Gastroesophageal sphincter (tissue), 4 donors: ENCODE measurements at regions not wholly inside any gene's neighbourhood (a gene's known extent, or its start where the extent isn't known, plus 50 kb on each side); places are given as distances from the start of the nearest gene placed in this dataset.
"Not testable (repeated sequence)": the region's sequence is repeated elsewhere in the genome, so short reads cannot be mapped to it uniquely, and the experiment has no call there.

Source experiments
- ATAC-seq: fragments of 150-250 bp; one replicate; pipeline ENCODE4 v1.9.1; 2016; ENCODE audit warnings: mild to moderate bottlenecking, moderate library complexity
- H3K27ac ChIP-seq, 4 donors: fragments of 200-600 bp; sonication (generic) in 3 of 4; 1 replicate in 3 of 4; 2 replicates in 1 of 4; pipeline ENCODE4 v1.5.1; 2016 to 2019
- H3K27me3 ChIP-seq: fragments of 200-600 bp; sonication (generic); one replicate; pipeline ENCODE4 v1.5.1; 2019
- H3K36me3 ChIP-seq, 2 donors: fragments of 200-600 bp; sonication (generic); one replicate each; pipeline ENCODE4 v1.5.1; 2019; ENCODE audit warnings: control low read depth in 1 of 2
- H3K4me1 ChIP-seq, 3 donors: fragments of 200-600 bp; sonication (generic); 1 replicate in 2 of 3; 2 replicates in 1 of 3; pipeline ENCODE4 v1.5.1; 2016 to 2019; ENCODE audit warnings: control low read depth in 2 of 3
- H3K4me3 ChIP-seq, 2 donors: fragments of 200-600 bp; sonication (generic); one replicate each; pipeline ENCODE4 v1.5.1; 2019; ENCODE audit warnings: mild to moderate bottlenecking in 1 of 2, moderate library complexity in 1 of 2
- H3K9me3 ChIP-seq, 3 donors: fragments of 200-600 bp; sonication (generic); one replicate each; pipeline ENCODE4 v1.5.1; 2017 to 2019; ENCODE audit warnings: control low read depth in 2 of 3
- EP300 ChIP-seq: sonication (generic); formaldehyde crosslinking; IDR thresholded peaks from one replicate; pipeline ENCODE4 v1.6.1; 2017; ENCODE audit warnings: antibody characterized with exemption, mild to moderate bottlenecking
- POLR2A ChIP-seq, 2 donors: fragments of 450-650 bp; IDR thresholded peaks; one replicate each; pipeline ENCODE4 v1.6.1; 2017; ENCODE audit warnings: antibody characterized with exemption in 2 of 2, mild to moderate bottlenecking in 2 of 2, moderate library complexity in 1 of 2
- POLR2AphosphoS5 ChIP-seq: sonication (generic); formaldehyde crosslinking; IDR thresholded peaks from one replicate; pipeline ENCODE4 v1.6.1; 2017; ENCODE audit warnings: antibody characterized with exemption
- WGBS, 2 donors: methylation state at CpG; one replicate each; pipeline ENCODE4 v1.1.5; 2018; ENCODE audit warnings: low coverage in 1 of 2; 5-methylcytosine and 5-hydroxymethylcytosine counted together
- TF ChIP-seq, protein P1 (sequence below), 4 experiments: fragments of 200-600 bp in 2 of 4; fragments of 450-650 bp in 2 of 4; sonication (generic) in 1 of 4; IDR thresholded peaks; one replicate each; pipeline ENCODE4 v1.5.1; 2017 to 2019; ENCODE audit warnings: antibody characterized with exemption in 4 of 4, mild to moderate bottlenecking in 2 of 4, moderate library complexity in 2 of 4

DNA sequence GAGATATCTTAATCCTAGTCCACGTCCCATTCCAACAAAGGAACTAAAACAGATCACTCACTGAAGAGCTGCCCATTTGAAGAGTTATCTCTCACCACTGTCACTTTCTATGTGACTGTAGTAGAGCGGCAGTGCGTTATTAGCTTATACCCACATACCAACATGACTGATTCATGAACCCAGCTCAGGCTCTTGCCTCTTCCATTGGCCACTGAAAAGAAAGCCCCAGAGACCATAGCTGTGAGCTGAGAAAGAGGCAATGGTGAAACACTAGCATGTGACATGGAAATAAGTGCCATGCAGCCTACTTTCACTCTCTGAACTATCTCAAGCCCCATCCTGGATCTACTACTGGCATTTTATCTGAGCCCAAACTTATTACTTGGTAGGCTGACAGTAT lies 151.7 kb upstream of the MOCS2 start:
- WGBS, 2 donors: 58 to 93% methylated on average over 3 of the region's 3 CpGs
- no peaks in the 10 kb centered on the region for H3K36me3 ChIP-seq
- H3K9me3 ChIP-seq: no peaks in the 10 kb centered on the region
- no peak for TF ChIP-seq EP300
- H3K4me3 ChIP-seq: no peak overlapping the region
- no peaks in the 10 kb centered on the region for H3K27me3 ChIP-seq
- ATAC-seq: no peak
- H3K27ac ChIP-seq: no peak overlapping the region
- H3K4me1 ChIP-seq: no peaks in the 10 kb centered on the region

DNA sequence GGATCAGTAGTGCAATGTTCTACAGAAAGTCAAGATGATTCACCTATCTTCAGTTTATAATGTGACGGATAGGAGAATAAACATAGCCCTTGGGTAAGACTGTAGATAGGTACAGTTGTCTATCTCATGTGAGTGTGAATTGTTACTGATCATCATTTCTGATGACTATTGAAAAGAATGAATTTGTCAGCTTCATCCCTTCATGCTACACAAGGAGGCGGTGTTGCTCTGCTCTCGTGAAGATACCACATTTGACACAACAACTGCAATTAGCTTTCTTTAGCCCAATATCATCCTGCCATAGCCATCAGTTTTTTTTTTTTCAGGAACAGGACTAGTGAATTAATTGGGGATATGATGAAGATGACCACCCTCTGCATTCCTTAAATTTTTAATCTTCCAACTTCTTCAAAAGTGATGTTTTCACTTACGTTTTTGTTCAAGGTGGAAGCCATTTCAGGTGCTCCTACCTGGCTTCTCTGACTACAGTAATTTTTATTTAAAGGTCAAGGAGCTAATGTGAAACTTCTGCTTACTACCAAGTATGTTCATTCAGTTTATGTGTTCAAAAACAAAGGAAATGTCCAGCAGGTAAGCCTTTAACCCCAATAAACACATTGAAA lies 152.9 kb upstream of the MOCS2 start:
- 75 to 83% methylated on average over 4 of the region's 4 CpGs for WGBS, 2 donors
- no peak for ATAC-seq

GRCh38 chr5:53263151-53263550 lies 153.6 kb upstream of the MOCS2 start:
- ATAC-seq: no peak

More for the DNA sequence above, 152.9 kb upstream of the MOCS2 start:
- Histone ChIP-seq H3K9me3 (peaks cover 0 to under 1% (median 0%) of the 10 kb centered on the region in 3 donors), H3K27ac (no peak overlapping the region), H3K4me3 (no peak overlapping the region), H3K27me3 (no peaks in the 10 kb centered on the region), H3K36me3 (no peaks in the 10 kb centered on the region), H3K4me1 (no peaks in the 10 kb centered on the region)
- TF ChIP-seq EP300 (no peak), POLR2AphosphoS5 (no peak), POLR2A (IDR thresholded peaks at IDR 0.05) (no peak)
- TF ChIP-seq, protein P1, sequence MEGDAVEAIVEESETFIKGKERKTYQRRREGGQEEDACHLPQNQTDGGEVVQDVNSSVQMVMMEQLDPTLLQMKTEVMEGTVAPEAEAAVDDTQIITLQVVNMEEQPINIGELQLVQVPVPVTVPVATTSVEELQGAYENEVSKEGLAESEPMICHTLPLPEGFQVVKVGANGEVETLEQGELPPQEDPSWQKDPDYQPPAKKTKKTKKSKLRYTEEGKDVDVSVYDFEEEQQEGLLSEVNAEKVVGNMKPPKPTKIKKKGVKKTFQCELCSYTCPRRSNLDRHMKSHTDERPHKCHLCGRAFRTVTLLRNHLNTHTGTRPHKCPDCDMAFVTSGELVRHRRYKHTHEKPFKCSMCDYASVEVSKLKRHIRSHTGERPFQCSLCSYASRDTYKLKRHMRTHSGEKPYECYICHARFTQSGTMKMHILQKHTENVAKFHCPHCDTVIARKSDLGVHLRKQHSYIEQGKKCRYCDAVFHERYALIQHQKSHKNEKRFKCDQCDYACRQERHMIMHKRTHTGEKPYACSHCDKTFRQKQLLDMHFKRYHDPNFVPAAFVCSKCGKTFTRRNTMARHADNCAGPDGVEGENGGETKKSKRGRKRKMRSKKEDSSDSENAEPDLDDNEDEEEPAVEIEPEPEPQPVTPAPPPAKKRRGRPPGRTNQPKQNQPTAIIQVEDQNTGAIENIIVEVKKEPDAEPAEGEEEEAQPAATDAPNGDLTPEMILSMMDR (IDR thresholded peaks at IDR 0.05): peak in 3 of 4 experiments; percentile 10 to 39 (median 14)

GRCh38 chr5:53265043-53265442 lies 155.5 kb upstream of the MOCS2 start:
- ATAC-seq: no peak
- no peaks in the 10 kb centered on the region for H3K4me1 ChIP-seq
- TF ChIP-seq, protein P1 (IDR thresholded peaks at IDR 0.05): no peak
- TF ChIP-seq POLR2AphosphoS5 (no peak), POLR2A (IDR thresholded peaks at IDR 0.05) (no peak), EP300 (no peak)
- H3K9me3 ChIP-seq: peaks cover 0 to 10% (median 0%) of the 10 kb centered on the region in 3 donors
- no peaks in the 10 kb centered on the region for H3K36me3 ChIP-seq
- no peaks in the 10 kb centered on the region for H3K27me3 ChIP-seq
- no peak overlapping the region for H3K4me3 ChIP-seq
- H3K27ac ChIP-seq: no peak overlapping the region
- WGBS, 2 donors: 59 to 87% methylated on average over 2 of the region's 2 CpGs

More at GRCh38 chr5:53263151-53263550, 153.6 kb upstream of the MOCS2 start:
- Histone ChIP-seq H3K9me3 (peaks cover 0 to 8% (median 0%) of the 10 kb centered on the region in 3 donors), H3K4me1 (no peaks in the 10 kb centered on the region), H3K4me3 (no peak overlapping the region), H3K27ac (no peak overlapping the region), H3K36me3 (no peaks in the 10 kb centered on the region), H3K27me3 (no peaks in the 10 kb centered on the region)
- TF ChIP-seq POLR2AphosphoS5: no peak
- no peak for TF ChIP-seq EP300
- TF ChIP-seq POLR2A (IDR thresholded peaks at IDR 0.05): no peak
- WGBS, 2 donors: 73% methylated on average over 1 of the region's 1 CpG; no CpG with 5 or more reads in 1 of the 2 donors

DNA sequence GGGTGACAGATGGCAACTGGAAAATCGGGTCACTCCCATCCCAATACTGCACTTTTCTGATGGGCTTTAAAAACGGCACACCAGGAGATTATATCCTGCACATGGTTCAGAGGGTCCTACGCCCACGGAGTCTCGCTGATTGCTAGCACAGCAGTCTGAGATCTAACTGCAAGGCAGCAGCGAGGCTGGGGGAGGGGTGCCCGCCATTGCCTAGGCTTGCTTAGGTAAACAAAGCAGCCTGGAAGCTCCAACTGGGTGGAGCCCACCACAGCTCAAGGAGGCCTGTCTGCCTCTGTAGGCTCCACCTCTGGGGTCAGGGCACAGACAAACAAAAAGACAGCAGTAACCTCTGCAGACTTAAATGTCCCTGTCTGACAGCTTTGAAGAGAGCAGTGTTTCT lies 158.7 kb upstream of the MOCS2 start:
- not testable (repeated sequence) for H3K4me1 ChIP-seq, H3K9me3 ChIP-seq, H3K27me3 ChIP-seq, ATAC-seq, H3K27ac ChIP-seq, H3K36me3 ChIP-seq, H3K4me3 ChIP-seq
- WGBS, 2 donors: 88% methylated on average over 2 of the region's 7 CpGs; no CpG with 5 or more reads in 1 of the 2 donors

DNA sequence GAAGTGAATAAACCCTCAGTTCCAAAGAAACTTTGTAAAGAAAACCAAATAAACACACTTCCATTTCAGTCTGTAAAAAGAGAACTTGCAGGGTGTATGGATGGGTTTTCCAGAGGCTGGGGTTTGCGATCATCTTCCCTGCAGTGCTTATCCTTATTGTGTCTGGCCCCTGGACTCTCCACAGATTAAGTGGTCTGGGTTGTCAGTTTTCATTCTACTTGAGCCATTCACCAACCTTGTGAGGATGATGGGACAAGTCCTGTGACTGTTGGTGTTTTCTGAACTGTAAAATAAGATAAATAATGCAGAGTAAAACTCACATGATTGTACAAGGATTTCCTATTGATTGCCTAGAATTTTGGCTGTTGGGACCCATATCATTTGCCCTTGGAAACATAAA lies 166.1 kb upstream of the MOCS2 start:
- H3K27me3 ChIP-seq: no peaks in the 10 kb centered on the region
- H3K4me3 ChIP-seq: no peak overlapping the region

More for the DNA sequence above, 166.1 kb upstream of the MOCS2 start:
- no peaks in the 10 kb centered on the region for H3K9me3 ChIP-seq
- ATAC-seq: no peak
- TF ChIP-seq, protein P1 (IDR thresholded peaks at IDR 0.05): no peak
- TF ChIP-seq POLR2AphosphoS5: no peak
- no peak for TF ChIP-seq EP300
- no peaks in the 10 kb centered on the region for H3K36me3 ChIP-seq
- no peaks in the 10 kb centered on the region for H3K4me1 ChIP-seq
- WGBS, 2 donors: 88 to 91% methylated on average over 1 of the region's 1 CpG
- no peak overlapping the region for H3K27ac ChIP-seq
